NCI-H1092 (cell line): ENCODE measurements at regions not wholly inside any gene's neighbourhood (a gene's known extent, or its start where the extent isn't known, plus 50 kb on each side); places are given as distances from the start of the nearest gene placed in this dataset.

ENCODE experiments used
- DNase-seq: peaks from one replicate; lab custom pipeline; 2025; lab: John Stamatoyannopoulos, UW

- DNase-seq, result no peak
Measured at GRCh38 chr3:46113608-46114007, 86.3 kb upstream of the XCR1 start.

GRCh38 chr3:46112984-46113383, 85.7 kb upstream of the XCR1 start:
- DNase-seq, result no peak

- no peak for DNase-seq
Measured at GRCh38 chr3:46112296-46112695, 85.0 kb upstream of the XCR1 start.

GRCh38 chr3:46110701-46111493, 83.6 kb upstream of the XCR1 start:
- no peak for DNase-seq

- DNase-seq, result no peak
Measured at GRCh38 chr3:46107682-46108081, 80.4 kb upstream of the XCR1 start.

GRCh38 chr3:46105306-46105919, 78.1 kb upstream of the XCR1 start:
- DNase-seq, result no peak

GRCh38 chr3:46104706-46105105, 77.4 kb upstream of the XCR1 start:
- no peak for DNase-seq

- DNase-seq, result no peak
Measured at GRCh38 chr3:46102780-46103130, 75.5 kb upstream of the XCR1 start.

- DNase-seq, result no peak
Measured at GRCh38 chr3:46102059-46102779, 74.9 kb upstream of the XCR1 start.

GRCh38 chr3:46100812-46101211, 73.5 kb upstream of the XCR1 start:
- no peak for DNase-seq

GRCh38 chr3:46098319-46098761, 71.1 kb upstream of the XCR1 start:
- no peak for DNase-seq

GRCh38 chr3:46097691-46098241, 70.5 kb upstream of the XCR1 start:
- DNase-seq, result no peak

GRCh38 chr3:46096781-46097180, 69.5 kb upstream of the XCR1 start:
- no peak for DNase-seq

- DNase-seq, result no peak
Measured at GRCh38 chr3:46096336-46096735, 69.1 kb upstream of the XCR1 start.

GRCh38 chr3:46095307-46095706, 68.0 kb upstream of the XCR1 start:
- no peak for DNase-seq

GRCh38 chr3:46094506-46094905, 67.2 kb upstream of the XCR1 start:
- DNase-seq, result no peak

- DNase-seq, result no peak
Measured at GRCh38 chr3:46093966-46094365, 66.7 kb upstream of the XCR1 start.

- DNase-seq, result no peak
Measured at GRCh38 chr3:46093327-46093942, 66.2 kb upstream of the XCR1 start.

- no peak for DNase-seq
Measured at GRCh38 chr3:46092702-46093080, 65.4 kb upstream of the XCR1 start.

- no peak for DNase-seq
Measured at GRCh38 chr3:46091741-46092701, 64.7 kb upstream of the XCR1 start.

- DNase-seq, result no peak
Measured at GRCh38 chr3:46091046-46091445, 63.8 kb upstream of the XCR1 start.
